Ishikawa (cell line): ENCODE measurements at regions not wholly inside any gene's neighbourhood (a gene's known extent, or its start where the extent isn't known, plus 50 kb on each side); places are given as distances from the start of the nearest gene placed in this dataset.

Experiments used
- CEBPB ChIP-seq: IDR thresholded peaks from 2 replicates; pipeline ENCODE4 v1.6.1; 2012
- CREB1 ChIP-seq: IDR thresholded peaks from 2 replicates; pipeline ENCODE4 v1.6.1; 2012; ENCODE audit warnings: low read depth
- EGR1 ChIP-seq: IDR thresholded peaks from 2 replicates; pipeline ENCODE4 v1.6.1; 2012
- EP300 ChIP-seq: IDR thresholded peaks from 2 replicates; pipeline ENCODE4 v1.6.1; 2012; ENCODE audit warnings: borderline replicate concordance
- FOXM1 ChIP-seq: IDR thresholded peaks from 2 replicates; pipeline ENCODE4 v1.6.1; 2012; ENCODE audit warnings: low read depth, borderline replicate concordance
- NFIC ChIP-seq: IDR thresholded peaks from 2 replicates; pipeline ENCODE4 v1.6.1; 2012
- RAD21 ChIP-seq: IDR thresholded peaks from 2 replicates; pipeline ENCODE4 v1.6.1; 2012; ENCODE audit warnings: low read depth
- TAF1 ChIP-seq: IDR thresholded peaks from 2 replicates; pipeline ENCODE4 v1.6.1; 2012; ENCODE audit warnings: low read depth, mild to moderate bottlenecking
- TCF12 ChIP-seq: IDR thresholded peaks from 2 replicates; pipeline ENCODE4 v1.6.1; 2012; ENCODE audit warnings: low read depth
- TEAD4 ChIP-seq: IDR thresholded peaks from 2 replicates; pipeline ENCODE4 v1.6.1; 2012
- YY1 ChIP-seq: IDR thresholded peaks from 2 replicates; pipeline ENCODE4 v1.6.1; 2012; ENCODE audit warnings: low read depth
- ZBTB7A ChIP-seq: IDR thresholded peaks from 2 replicates; pipeline ENCODE4 v1.6.1; 2012; ENCODE audit warnings: low read depth
- TF ChIP-seq, protein P1 (sequence below): IDR thresholded peaks from 2 replicates; pipeline ENCODE4 v1.6.1; 2012
- TF ChIP-seq, protein P2 (sequence below): IDR thresholded peaks from 2 replicates; pipeline ENCODE4 v1.6.1; 2012
- TF ChIP-seq, protein P3 (sequence below): IDR thresholded peaks from 2 replicates; pipeline ENCODE4 v1.6.1; 2012; ENCODE audit warnings: low read depth, mild to moderate bottlenecking

DNA sequence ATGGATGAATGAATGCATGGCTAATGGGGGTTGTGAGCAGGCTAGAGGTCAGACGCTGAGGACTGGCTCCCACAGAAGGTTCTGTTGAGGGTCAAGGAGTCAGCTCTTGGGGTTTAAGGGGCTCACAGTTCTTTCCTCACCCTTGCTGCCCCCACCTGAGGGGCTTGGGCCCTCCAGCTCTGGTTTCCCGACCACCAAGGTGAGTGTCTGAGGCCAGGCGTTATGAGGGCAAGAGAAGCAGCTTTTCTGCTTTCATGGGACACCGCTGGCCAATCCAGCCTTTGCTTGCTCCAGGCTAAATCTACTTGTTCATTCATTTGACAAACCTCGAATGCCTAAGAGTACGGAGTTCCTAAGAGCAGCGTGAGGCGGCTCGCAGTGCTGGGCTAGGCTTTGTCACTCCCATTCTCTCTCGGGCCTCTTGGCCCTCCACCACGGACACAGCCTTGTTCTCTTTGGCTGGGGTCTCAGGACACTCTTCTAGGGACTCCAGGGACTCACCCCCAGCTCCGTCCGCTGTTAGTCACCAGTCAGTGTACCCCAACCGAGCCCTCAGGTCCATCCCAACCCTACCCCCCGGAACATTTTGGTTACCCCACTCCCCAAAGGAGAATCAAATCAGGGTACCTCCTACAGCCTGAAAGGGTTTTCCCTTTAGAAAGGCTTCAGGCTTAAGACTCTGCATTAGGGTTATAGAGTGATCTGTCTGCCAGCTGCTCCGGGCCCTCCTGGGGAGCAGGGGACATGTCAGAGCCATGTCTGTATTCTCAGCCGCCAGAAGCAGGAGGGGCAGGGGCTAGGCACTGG, 210.1 kb upstream of the MVB12B start:
- TF ChIP-seq EGR1 (no peak), TEAD4 (no peak), RAD21 (no peak), TCF12 (no peak), CEBPB (no peak)

DNA sequence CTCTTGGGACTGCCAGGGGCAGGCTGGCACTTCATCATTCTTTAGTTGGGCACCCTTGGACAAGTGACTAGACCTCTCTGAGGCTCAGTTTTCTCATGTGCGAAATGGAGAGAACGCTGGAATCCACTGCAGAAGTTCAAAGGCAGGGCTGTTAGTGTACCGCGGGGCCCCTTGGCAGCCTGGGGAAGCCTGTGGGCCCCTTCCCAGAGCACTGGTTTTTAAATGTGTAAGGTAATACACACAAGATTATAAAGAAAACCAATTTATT, 209.5 kb upstream of the MVB12B start:
- no peak for TF ChIP-seq CREB1
- TF ChIP-seq CEBPB, result no peak
- TF ChIP-seq, protein P1, sequence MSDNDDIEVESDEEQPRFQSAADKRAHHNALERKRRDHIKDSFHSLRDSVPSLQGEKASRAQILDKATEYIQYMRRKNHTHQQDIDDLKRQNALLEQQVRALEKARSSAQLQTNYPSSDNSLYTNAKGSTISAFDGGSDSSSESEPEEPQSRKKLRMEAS, result no peak
- TF ChIP-seq TAF1, result no peak
- no peak for TF ChIP-seq EGR1
- TF ChIP-seq ZBTB7A, result no peak
- TF ChIP-seq, protein P2, sequence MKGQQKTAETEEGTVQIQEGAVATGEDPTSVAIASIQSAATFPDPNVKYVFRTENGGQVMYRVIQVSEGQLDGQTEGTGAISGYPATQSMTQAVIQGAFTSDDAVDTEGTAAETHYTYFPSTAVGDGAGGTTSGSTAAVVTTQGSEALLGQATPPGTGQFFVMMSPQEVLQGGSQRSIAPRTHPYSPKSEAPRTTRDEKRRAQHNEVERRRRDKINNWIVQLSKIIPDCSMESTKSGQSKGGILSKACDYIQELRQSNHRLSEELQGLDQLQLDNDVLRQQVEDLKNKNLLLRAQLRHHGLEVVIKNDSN, result no peak
- no peak for TF ChIP-seq YY1
- TF ChIP-seq EP300, result no peak
- TF ChIP-seq TEAD4, result no peak
- TF ChIP-seq, protein P3, sequence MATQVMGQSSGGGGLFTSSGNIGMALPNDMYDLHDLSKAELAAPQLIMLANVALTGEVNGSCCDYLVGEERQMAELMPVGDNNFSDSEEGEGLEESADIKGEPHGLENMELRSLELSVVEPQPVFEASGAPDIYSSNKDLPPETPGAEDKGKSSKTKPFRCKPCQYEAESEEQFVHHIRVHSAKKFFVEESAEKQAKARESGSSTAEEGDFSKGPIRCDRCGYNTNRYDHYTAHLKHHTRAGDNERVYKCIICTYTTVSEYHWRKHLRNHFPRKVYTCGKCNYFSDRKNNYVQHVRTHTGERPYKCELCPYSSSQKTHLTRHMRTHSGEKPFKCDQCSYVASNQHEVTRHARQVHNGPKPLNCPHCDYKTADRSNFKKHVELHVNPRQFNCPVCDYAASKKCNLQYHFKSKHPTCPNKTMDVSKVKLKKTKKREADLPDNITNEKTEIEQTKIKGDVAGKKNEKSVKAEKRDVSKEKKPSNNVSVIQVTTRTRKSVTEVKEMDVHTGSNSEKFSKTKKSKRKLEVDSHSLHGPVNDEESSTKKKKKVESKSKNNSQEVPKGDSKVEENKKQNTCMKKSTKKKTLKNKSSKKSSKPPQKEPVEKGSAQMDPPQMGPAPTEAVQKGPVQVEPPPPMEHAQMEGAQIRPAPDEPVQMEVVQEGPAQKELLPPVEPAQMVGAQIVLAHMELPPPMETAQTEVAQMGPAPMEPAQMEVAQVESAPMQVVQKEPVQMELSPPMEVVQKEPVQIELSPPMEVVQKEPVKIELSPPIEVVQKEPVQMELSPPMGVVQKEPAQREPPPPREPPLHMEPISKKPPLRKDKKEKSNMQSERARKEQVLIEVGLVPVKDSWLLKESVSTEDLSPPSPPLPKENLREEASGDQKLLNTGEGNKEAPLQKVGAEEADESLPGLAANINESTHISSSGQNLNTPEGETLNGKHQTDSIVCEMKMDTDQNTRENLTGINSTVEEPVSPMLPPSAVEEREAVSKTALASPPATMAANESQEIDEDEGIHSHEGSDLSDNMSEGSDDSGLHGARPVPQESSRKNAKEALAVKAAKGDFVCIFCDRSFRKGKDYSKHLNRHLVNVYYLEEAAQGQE, result no peak
- TF ChIP-seq TCF12, result no peak

DNA sequence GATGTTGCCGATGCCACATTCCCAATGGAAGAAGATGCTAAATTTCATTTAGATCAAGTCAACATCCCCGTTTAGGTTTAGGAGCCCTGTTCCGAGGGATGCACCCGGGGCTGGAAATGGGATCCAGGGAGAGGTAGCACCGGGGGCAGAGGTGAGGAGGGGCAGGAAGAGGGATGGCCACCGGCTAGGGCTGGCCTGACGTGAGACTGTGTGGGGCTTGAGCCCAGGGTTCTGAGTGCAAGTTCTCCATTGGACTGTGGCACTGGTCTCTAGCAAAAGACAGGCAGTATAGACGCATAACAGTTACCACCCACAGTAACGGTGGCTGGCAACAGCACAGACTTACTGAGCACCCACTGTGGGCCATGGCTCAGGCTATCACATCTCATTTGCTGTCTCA, 209.0 kb upstream of the MVB12B start:
- no peak for TF ChIP-seq TCF12
- TF ChIP-seq FOXM1, result no peak
- TF ChIP-seq EP300, result no peak
- TF ChIP-seq, protein P2, result no peak

DNA sequence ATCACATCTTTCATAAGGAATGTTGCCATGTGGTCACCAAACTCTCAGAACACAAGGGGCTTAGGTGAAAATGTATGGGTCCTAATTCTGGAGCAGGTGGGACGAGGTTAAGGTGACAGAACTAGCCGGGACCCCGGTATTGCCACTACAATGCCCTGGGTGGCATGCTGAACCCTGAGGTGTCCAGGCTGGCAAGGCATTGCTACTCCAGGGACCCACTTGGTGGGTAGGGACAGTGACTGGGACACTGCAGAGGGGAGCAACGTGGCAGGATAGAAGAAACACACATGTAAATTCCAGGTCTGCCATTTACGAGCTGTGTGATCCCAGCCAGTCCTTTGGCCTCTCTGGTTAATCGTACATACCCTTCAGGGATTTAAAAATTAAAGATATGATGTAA, 206.9 kb upstream of the MVB12B start:
- TF ChIP-seq YY1 (no peak), FOXM1 (no peak), TAF1 (no peak), TCF12 (no peak), NFIC (no peak), TEAD4 (no peak), EP300 (no peak), CREB1 (no peak), CEBPB (no peak), EGR1 (no peak), RAD21 (no peak), ZBTB7A (no peak)
- TF ChIP-seq, protein P1, result no peak
- TF ChIP-seq, protein P2, result no peak
- TF ChIP-seq, protein P3, result no peak

DNA sequence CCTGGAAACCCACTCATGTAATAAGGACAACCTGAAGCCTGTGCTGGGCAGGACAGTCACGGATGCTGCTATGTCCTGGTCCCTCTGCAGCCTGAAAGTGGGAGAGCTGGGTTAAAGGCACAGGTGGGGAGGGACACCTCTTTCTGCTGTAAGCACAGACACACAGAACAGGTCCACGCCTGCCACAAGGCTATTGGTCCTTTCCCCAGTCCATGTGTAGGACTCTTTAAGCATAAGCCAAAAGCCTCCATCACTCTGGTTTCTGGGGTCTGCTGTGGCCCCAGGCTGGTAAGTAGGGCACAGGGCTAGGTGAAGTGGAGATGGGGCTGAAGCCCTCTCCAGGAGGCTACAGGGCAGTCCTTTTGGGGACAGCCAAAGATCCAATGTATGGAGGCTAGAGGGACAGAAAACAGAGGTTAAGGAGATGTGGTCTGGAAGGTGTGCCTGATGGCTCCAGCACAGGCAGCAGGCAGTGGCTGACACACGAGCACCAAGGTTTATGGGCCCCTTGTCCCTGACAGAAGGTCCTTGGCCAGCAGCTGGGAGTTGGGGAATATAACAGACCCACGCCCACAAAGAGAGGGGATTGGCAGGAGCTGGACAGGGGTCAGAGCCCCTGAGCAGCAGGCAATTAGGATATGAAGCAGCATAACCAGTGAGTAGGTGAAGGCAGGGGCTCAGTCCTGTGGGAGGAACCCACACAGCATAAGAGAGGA, 203.6 kb upstream of the MVB12B start:
- TF ChIP-seq, protein P3, result no peak
- TF ChIP-seq ZBTB7A (no peak), YY1 (no peak), CEBPB (no peak), EGR1 (no peak), FOXM1 (no peak), RAD21 (no peak), TAF1 (no peak), NFIC (no peak), EP300 (no peak), CREB1 (no peak), TCF12 (no peak)
- TF ChIP-seq, protein P1, result no peak
- TF ChIP-seq, protein P2, result no peak
